Left lung (tissue), 4 donors: ENCODE measurements at regions not wholly inside any gene's neighbourhood (a gene's known extent, or its start where the extent isn't known, plus 50 kb on each side); places are given as distances from the start of the nearest gene placed in this dataset.
"Not testable (repeated sequence)": the region's sequence is repeated elsewhere in the genome, so short reads cannot be mapped to it uniquely, and the experiment has no call there.

ENCODE experiments used
- ATAC-seq: fragments of 200-7000 bp; cut with Tn5 transposase; one replicate; pipeline ENCODE4 v1.9.1; 2020; ENCODE audit warnings: moderate library complexity
- DNase-seq, 4 donors: peaks; one replicate each; pipeline ENCODE4 v3.0.0-alpha.2; 2013 to 2020
- H3K27ac ChIP-seq, 2 donors: fragments of 200-600 bp; sonication (generic) in 1 of 2; one replicate each; pipeline versions ENCODE4 v1.5.0 to v1.8.0; 2020 to 2021
- H3K27me3 ChIP-seq, 2 donors: fragments of 200-600 bp; sonication (generic) in 1 of 2; one replicate each; pipeline versions ENCODE4 v1.5.0 to v1.8.0; 2020 to 2021
- H3K36me3 ChIP-seq, 2 donors: fragments of 200-600 bp; sonication (generic) in 1 of 2; one replicate each; pipeline versions ENCODE4 v1.5.0 to v1.8.0; 2020 to 2021
- H3K4me1 ChIP-seq, 2 donors: fragments of 200-600 bp; one replicate each; pipeline ENCODE4 v1.8.0; 2021
- H3K4me3 ChIP-seq, 2 donors: fragments of 200-600 bp; sonication (generic) in 1 of 2; one replicate each; pipeline versions ENCODE4 v1.5.0 to v1.8.0; 2020 to 2021; ENCODE audit warnings: mild to moderate bottlenecking in 1 of 2
- H3K9me3 ChIP-seq, 2 donors: fragments of 200-600 bp; sonication (generic) in 1 of 2; one replicate each; pipeline versions ENCODE4 v1.5.0 to v1.8.0; 2020 to 2021
- intact Hi-C, 2 donors: fragments of 100-400 bp; cut with DNase I; formaldehyde crosslinking; loops; one replicate each; pipeline versions ENCODE4 v1.11.2 to v1.14.2; 2022
- TF ChIP-seq, protein P1 (sequence below), 2 donors: fragments of 200-600 bp; sonication (generic) in 1 of 2; IDR thresholded peaks; one replicate each; pipeline versions ENCODE4 v1.5.0 to v1.8.0; 2021; ENCODE audit warnings: antibody characterized with exemption in 2 of 2
- donor health status: DM: no; HTN: yes; CAD: no.
- donor health status: DM: no; HTN: no; CAD: no.

- Histone ChIP-seq H3K4me3 (no peak overlapping the region), H3K27ac (no peak overlapping the region), H3K4me1 (no peaks in the 10 kb centered on the region), H3K9me3 (no peaks in the 10 kb centered on the region), H3K27me3 (no peaks in the 10 kb centered on the region), H3K36me3 (no peaks in the 10 kb centered on the region)
- DNase-seq = no peak
- ATAC-seq = no peak
- intact Hi-C loops = no loop called here
- TF ChIP-seq, protein P1, sequence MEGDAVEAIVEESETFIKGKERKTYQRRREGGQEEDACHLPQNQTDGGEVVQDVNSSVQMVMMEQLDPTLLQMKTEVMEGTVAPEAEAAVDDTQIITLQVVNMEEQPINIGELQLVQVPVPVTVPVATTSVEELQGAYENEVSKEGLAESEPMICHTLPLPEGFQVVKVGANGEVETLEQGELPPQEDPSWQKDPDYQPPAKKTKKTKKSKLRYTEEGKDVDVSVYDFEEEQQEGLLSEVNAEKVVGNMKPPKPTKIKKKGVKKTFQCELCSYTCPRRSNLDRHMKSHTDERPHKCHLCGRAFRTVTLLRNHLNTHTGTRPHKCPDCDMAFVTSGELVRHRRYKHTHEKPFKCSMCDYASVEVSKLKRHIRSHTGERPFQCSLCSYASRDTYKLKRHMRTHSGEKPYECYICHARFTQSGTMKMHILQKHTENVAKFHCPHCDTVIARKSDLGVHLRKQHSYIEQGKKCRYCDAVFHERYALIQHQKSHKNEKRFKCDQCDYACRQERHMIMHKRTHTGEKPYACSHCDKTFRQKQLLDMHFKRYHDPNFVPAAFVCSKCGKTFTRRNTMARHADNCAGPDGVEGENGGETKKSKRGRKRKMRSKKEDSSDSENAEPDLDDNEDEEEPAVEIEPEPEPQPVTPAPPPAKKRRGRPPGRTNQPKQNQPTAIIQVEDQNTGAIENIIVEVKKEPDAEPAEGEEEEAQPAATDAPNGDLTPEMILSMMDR (IDR thresholded peaks at IDR 0.05) = no peak
Measured at GRCh38 chr4:132767901-132768300, 381.2 kb upstream of the PCDH10 start.

DNA sequence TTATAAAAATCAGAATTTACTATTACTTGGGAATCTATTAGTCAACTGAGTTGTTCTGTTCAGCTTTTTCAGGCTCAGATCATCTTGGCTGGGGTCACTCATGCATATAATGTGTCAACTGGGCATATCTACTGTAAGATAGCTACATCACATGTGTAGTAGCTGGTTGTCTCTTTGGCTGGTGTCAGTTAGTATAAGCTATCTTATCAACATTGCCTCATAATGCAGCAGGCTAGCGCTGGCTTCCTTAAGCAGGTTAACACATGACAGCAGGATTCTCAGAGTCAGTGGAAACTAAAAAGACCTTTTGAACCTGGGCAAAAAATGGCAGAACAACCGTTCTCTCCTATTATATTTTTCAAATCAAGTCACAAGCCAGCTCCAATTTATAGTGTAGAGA lies 378.3 kb upstream of the PCDH10 start:
- Histone ChIP-seq H3K27ac (no peak overlapping the region), H3K4me1 (no peaks in the 10 kb centered on the region), H3K36me3 (no peaks in the 10 kb centered on the region), H3K4me3 (no peak overlapping the region), H3K9me3 (no peaks in the 10 kb centered on the region), H3K27me3 (no peaks in the 10 kb centered on the region)
- intact Hi-C loops = no loop called here
- TF ChIP-seq, protein P1 (IDR thresholded peaks at IDR 0.05) = no peak
- no peak for DNase-seq
- ATAC-seq = no peak

GRCh38 chr4:132792310-132792709 lies 356.8 kb upstream of the PCDH10 start:
- intact Hi-C loops = no loop called here
- H3K27ac ChIP-seq = no peak overlapping the region
- TF ChIP-seq, protein P1 (IDR thresholded peaks at IDR 0.05) = no peak
- H3K9me3 ChIP-seq = peaks cover 0 to 6% of the 10 kb centered on the region in 2 donors
- no peak overlapping the region for H3K4me3 ChIP-seq
- no peaks in the 10 kb centered on the region for H3K36me3 ChIP-seq
- H3K27me3 ChIP-seq = no peaks in the 10 kb centered on the region
- DNase-seq (no peak), ATAC-seq (no peak)
- H3K4me1 ChIP-seq = no peaks in the 10 kb centered on the region

GRCh38 chr4:132797856-132798255 lies 351.2 kb upstream of the PCDH10 start:
- no peak for DNase-seq
- H3K4me1 ChIP-seq = no peaks in the 10 kb centered on the region
- TF ChIP-seq, protein P1 (IDR thresholded peaks at IDR 0.05) = no peak
- ATAC-seq = no peak
- H3K27ac ChIP-seq = no peak overlapping the region
- H3K4me3 ChIP-seq = no peak overlapping the region
- intact Hi-C loops = no loop called here
- H3K36me3 ChIP-seq = no peaks in the 10 kb centered on the region
- H3K9me3 ChIP-seq = no peaks in the 10 kb centered on the region
- H3K27me3 ChIP-seq = no peaks in the 10 kb centered on the region

- H3K27me3 ChIP-seq = no peaks in the 10 kb centered on the region
- H3K4me1 ChIP-seq = no peaks in the 10 kb centered on the region
- no peaks in the 10 kb centered on the region for H3K9me3 ChIP-seq
- no peak overlapping the region for H3K4me3 ChIP-seq
- TF ChIP-seq, protein P1 (IDR thresholded peaks at IDR 0.05) = no peak
- DNase-seq = no peak
- H3K36me3 ChIP-seq = no peaks in the 10 kb centered on the region
- intact Hi-C loops = no loop called here
- no peak overlapping the region for H3K27ac ChIP-seq
- ATAC-seq = no peak
Measured at GRCh38 chr4:132809298-132810032, 339.6 kb upstream of the PCDH10 start.

DNA sequence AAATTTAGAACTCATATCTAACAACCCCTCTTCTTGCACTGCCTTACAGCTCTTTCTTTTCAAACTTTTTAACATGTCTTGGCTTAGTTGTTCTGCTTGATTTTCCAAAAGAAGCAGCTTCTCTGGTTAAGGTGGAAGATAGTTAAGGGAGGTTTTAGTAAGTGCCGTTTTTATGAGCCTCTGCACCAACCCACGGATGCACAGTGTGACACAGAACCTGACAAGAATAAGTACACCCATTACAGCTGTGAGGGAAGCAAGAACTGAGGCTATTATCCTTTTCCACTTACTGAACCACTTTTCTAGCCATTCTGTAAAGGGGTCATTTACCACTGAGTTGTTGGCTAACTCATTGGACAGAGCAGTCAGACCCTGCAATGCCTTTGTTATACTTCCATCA lies 336.0 kb upstream of the PCDH10 start:
- intact Hi-C loops, ATAC-seq, H3K36me3 ChIP-seq, H3K9me3 ChIP-seq, DNase-seq, H3K4me3 ChIP-seq, H3K27ac ChIP-seq, H3K4me1 ChIP-seq, H3K27me3 ChIP-seq: not testable (repeated sequence)
